ENCODE measurements at regions not wholly inside any gene's neighbourhood (a gene's known extent, or its start where the extent isn't known, plus 50 kb on each side); places are given as distances from the start of the nearest gene placed in this dataset.
"Not testable (repeated sequence)": the region's sequence is repeated elsewhere in the genome, so short reads cannot be mapped to it uniquely, and the experiment has no call there.

- DNase-seq: no peak
Observed at GRCh38 chr7:119643558-119643957, 629.4 kb upstream of the KCND2 start.

DNA sequence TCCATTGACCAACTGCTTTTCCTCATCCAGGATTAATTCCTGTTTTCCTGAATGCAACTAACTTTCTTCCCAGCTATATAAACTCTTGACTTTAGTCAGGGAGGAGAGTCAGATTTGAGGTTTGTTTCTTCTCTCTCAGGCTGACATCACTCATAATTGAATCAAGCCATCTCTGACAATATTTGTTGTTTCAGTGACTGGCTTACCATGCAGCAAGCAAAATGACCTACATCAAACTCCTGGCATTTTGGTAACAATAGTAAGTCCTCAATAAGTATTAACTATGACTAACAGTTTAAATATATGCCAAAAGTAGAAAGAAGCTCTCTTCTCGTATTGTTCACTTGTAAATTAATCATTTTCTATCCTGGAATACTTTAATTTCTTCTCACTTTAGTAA lies 625.7 kb upstream of the KCND2 start:
- no peak for DNase-seq

GRCh38 chr7:119648752-119649151 lies 624.2 kb upstream of the KCND2 start:
- not testable (repeated sequence) for DNase-seq

DNA sequence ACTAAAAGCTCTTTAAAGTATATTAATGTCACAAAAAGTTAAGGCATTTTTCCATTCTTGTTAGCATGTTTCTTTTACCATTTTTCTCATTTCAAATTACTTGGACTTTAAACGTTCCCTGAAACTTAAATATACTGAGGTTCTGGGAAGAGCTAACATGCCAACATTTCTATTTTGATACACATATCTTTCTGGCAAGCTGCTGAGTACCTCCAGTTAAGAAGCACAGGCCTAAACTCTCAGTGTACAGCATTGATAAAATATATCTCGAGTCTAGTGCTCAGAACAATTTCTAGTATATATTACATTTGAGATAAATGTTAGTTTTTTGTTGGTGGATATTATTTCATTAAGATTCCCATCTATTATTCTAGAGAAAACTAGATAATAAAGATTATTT lies 612.9 kb upstream of the KCND2 start:
- no peak for DNase-seq

DNA sequence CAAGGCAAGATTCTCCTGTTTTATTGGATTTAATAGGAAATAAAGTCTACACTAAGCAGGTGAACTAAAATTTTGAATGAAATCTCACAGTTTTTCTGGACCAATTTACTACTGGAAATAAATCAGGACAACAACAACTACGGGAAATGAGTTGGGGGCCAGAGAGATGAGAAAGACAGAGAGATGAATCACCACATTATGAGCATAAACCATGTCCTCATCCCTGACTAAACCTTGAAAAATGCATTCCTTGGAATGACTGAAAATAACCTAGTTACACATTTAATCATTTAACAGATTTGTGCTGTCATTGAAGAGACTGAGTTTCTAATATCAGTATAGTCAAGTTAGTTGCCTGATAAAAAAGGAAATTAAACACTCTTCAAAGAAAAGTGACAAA lies 608.4 kb upstream of the KCND2 start:
- no peak for DNase-seq

- no peak for DNase-seq
Observed at GRCh38 chr7:119665796-119666195, 607.2 kb upstream of the KCND2 start.

- no peak for DNase-seq
Observed at GRCh38 chr7:119681336-119681735, 591.6 kb upstream of the KCND2 start.

DNA sequence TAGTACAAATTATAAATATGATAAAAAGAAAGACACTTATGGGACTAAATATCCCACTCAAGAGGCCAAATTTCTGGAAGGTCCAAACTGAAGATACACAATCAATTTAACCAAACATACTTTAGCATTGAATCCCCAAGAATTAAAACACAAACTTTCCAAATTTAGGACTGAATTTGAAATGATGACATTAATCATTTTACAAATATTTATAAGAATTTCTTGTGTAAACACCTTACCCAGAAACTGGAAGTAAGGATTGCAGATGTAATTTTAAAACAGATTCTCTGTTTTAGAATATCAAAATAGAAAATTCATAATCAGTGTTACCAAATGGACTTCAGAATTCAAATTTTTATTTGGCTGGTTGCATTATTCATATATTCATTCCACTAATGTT lies 588.2 kb upstream of the KCND2 start:
- DNase-seq: no peak

- DNase-seq: no peak
Observed at GRCh38 chr7:119685906-119686305, 587.1 kb upstream of the KCND2 start.

DNA sequence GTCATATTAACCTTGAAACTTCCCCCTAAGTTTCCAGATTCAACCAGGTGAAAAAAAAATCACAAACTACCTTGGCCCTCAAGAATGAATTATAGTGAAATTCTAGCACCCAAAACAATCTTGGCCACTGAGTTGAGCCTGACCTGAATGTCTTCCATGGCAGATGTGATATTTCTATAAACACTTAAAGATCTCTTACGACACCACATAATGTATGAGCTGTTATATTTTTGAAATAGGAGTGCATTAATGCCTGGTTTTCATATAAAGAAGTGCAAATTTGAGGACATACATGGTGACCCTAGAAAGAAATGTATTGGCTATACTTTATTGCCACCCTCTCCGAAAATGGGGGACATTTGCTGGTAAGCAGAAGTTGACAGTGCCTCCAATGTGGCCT lies 584.1 kb upstream of the KCND2 start:
- DNase-seq: no peak

GRCh38 chr7:119692541-119692940 lies 580.4 kb upstream of the KCND2 start:
- no peak for DNase-seq

DNA sequence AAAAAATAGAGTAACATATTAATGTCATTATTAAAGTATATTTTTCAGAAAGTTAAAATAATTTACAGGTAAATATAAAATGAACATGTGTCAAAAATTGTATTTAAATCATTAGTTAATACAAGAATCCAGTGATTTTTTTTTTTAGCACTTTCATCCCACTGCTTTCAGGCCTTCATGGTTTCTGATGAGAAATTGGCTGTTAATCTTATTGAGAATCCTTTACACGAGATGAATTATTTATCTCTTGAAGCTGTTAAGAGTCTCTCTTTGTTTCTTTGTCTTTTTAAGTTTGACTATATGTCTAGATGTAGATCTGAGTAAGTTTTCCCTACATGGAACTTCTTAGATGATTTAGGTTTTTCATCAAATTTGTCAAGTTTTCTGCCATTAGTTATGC lies 578.5 kb upstream of the KCND2 start:
- DNase-seq: no peak

DNA sequence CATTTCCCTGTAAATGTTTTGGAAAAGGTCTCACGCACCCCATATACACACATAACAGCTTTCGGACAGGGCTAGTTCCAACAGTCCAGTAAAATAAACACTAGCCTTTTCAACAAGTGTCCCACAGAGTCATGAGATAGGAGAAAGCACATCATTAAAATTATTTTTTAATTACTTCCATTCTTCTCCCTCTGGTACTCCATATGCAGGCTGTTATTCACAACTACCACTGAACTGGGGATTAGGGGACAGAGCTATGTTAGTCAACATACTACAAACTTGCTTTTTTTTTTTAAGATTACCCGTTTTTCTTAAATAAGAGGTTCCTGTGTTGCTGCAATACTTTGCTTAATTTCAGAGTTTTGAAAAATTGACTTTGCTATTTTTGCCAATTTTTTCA lies 576.6 kb upstream of the KCND2 start:
- no peak for DNase-seq

GRCh38 chr7:119703895-119704294 lies 569.1 kb upstream of the KCND2 start:
- DNase-seq: no peak

- no peak for DNase-seq
Observed at GRCh38 chr7:119706608-119707007, 566.4 kb upstream of the KCND2 start.

DNA sequence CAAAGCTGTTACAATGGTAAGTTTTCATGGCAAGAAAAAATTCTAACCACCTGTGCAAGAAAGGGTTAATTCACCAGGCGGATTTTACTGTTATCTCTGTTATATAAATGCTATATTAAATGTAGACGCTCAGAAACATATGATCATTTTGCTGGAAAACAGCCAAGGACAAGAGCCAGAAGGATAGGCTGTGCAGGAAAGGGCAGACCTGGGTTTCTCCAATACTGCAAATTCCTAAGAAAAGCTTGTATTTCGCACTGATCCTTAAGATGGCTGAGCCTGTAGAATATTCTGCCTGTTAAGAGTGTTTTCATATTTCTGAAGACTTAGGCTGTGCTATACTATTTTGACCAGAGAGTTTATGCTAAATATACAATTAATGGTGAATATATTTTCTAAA lies 564.1 kb upstream of the KCND2 start:
- no peak for DNase-seq

DNA sequence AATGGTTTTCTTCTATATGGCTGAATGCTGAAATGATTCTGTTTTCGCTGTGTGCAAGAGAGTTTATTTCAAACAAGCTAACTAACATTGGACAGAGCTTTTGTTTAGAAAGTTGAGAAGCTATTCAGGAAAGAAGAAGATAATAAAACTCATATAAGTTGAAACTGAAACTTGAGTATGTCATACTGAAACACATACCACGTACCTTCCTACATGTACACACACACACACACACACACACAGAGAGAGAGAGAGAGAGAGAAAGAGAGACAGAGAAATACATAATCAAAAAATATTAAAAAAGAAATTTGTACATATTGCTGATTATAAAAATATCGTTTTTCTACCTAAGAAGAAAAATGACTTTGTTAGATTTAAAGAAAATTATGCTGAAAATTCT lies 561.9 kb upstream of the KCND2 start:
- no peak for DNase-seq

- DNase-seq: no peak
Observed at GRCh38 chr7:119712886-119713462, 560.0 kb upstream of the KCND2 start.

DNA sequence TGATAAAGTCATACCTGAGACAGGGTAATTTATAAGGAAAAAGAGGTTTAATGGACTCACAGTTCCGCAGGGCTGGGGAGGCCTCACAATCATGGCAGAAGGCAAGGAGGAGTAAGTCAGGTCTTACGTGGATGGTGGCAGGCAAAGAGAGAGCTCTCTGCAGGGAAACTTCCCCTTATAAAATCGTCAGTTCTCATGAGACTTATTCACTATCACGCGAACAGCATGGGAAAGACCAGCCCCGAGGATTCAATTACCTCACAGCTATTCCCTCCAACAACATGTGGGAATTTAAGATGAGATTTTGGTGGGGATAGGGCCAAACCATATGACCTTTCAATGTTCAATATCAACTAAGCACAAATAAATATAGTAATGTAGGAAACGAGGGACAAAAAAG lies 559.4 kb upstream of the KCND2 start:
- no peak for DNase-seq

- DNase-seq: no peak
Observed at GRCh38 chr7:119720541-119720940, 552.4 kb upstream of the KCND2 start.

- DNase-seq: no peak
Observed at GRCh38 chr7:119724041-119724792, 548.8 kb upstream of the KCND2 start.

- DNase-seq: no peak
Observed at GRCh38 chr7:119733127-119733879, 539.7 kb upstream of the KCND2 start.

DNA sequence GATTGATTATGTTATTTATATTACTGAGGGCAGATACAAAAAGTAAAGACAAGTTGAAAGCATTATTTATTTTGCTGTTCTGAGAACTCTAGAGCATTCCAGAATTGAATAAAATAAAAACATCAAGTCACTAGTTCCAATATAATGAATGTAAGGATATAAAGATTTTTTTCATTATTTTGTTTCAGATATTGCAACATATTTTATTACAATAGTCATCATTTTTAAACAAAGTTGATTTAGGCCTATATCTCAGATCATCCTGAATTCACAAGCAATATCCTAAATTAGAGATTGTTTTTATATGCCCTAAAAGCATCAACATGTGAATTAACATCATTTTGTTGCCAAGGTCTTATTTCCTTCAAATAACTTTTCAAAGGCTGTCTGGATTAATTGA lies 535.6 kb upstream of the KCND2 start:
- no peak for DNase-seq

GRCh38 chr7:119745280-119745679 lies 527.7 kb upstream of the KCND2 start:
- DNase-seq: not testable (repeated sequence)
